ENCODE measurements at regions not wholly inside any gene's neighbourhood (a gene's known extent, or its start where the extent isn't known, plus 50 kb on each side); places are given as distances from the start of the nearest gene placed in this dataset.

DNA sequence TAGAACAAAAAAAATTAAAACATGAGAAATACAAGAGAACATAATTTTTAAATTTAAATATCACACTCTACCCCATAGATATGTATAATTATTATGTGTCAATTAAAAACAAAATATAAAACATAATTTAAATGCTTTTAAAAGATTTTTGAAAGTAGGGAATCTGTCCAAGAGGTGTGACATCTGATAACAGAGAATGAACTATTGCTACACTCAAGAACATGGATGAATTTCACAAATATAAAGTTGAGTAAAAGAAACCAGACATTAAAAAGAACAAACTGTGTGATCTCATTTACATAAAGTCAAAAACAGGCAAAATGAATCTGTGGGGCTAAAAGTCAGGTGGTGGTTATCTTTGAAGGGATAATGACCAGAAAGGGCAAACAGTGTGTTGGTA is 106.5 kb upstream of the COL21A1 start (continued):
- no peak for TF ChIP-seq CTCF (conservative IDR thresholded peaks at IDR 0.05; ENCODE audit: low read depth in 2 of 2)

GRCh38 chr6:56350628-56351260 is 103.4 kb upstream of the COL21A1 start:
- no peak overlapping the region for H3K27ac ChIP-seq (ENCODE audit: low read depth)
- Mint-ChIP-seq H3K27ac (no peak overlapping the region), H3K36me3 (ENCODE audit: low read depth) (0 out of 3 replicates have a peak, but pooled peaks cover 2% of the 10 kb centered on the region), H3K27me3 (ENCODE audit: insufficient read depth, low read depth, poor library complexity) (peaks cover 1% of the 10 kb centered on the region), H3K4me3 (no peak overlapping the region), H3K4me1 (peaks cover 9% of the 10 kb centered on the region; the same call in 2 of the 3 replicates), H3K9me3 (peaks cover 17% of the 10 kb centered on the region; the same call in 2 of the 3 replicates)
- H3F3A ChIP-seq (replicated peaks; ENCODE audit: low read depth) = no peaks in the 10 kb centered on the region
- no peaks in the 10 kb centered on the region for H4K20me1 ChIP-seq (replicated peaks; ENCODE audit: insufficient read depth)
- no peak for DNase-seq (ENCODE audit: low spot score)
- no peak for TF ChIP-seq REST (IDR thresholded peaks at IDR 0.05; ENCODE audit: unreplicated experiment)
- TF ChIP-seq NANOG (IDR thresholded peaks at IDR 0.05; ENCODE audit: borderline replicate concordance) = no peak
- TF ChIP-seq POLR2AphosphoS5 (IDR thresholded peaks at IDR 0.05; ENCODE audit: low read depth) = no peak
- TF ChIP-seq ZNF462 (CRISPR knock-in tag; IDR thresholded peaks at IDR 0.05) = no peak
- no peak for TF ChIP-seq CTCF (conservative IDR thresholded peaks at IDR 0.05; ENCODE audit: low read depth in 2 of 2)
- no peak for TF ChIP-seq ZNF114 (CRISPR knock-in tag; IDR thresholded peaks at IDR 0.05)
- no peak for TF ChIP-seq ZNF331 (CRISPR knock-in tag; IDR thresholded peaks at IDR 0.05; ENCODE audit: low read depth)
- TF ChIP-seq JUNB (IDR thresholded peaks at IDR 0.05; ENCODE audit: unreplicated experiment) = no peak
- no peak for TF ChIP-seq CREB1 (CRISPR knock-in tag; IDR thresholded peaks at IDR 0.05; ENCODE audit: low read depth)
- no peak for TF ChIP-seq EZH2 (IDR thresholded peaks at IDR 0.05; ENCODE audit: low read depth, unreplicated experiment)
- no peaks in the 10 kb centered on the region for H3K79me2 ChIP-seq (replicated peaks; ENCODE audit: insufficient read depth)
- no peaks in the 10 kb centered on the region for H3K4me1 ChIP-seq (ENCODE audit: insufficient read depth)
- no peaks in the 10 kb centered on the region for H3K9me2 ChIP-seq (ENCODE audit: insufficient read depth)
- no peak overlapping the region for H2AFZ ChIP-seq
- ATAC-seq = no peak
- H3K36me3 ChIP-seq (ENCODE audit: insufficient read depth) = no peaks in the 10 kb centered on the region
- no peak overlapping the region for H3K4me2 ChIP-seq
- no peaks in the 10 kb centered on the region for H3K27me3 ChIP-seq (ENCODE audit: insufficient read depth)
- H3K4me3 ChIP-seq = no peak overlapping the region
